H1 (cell line): ENCODE measurements at regions not wholly inside any gene's neighbourhood (a gene's known extent, or its start where the extent isn't known, plus 50 kb on each side); places are given as distances from the start of the nearest gene placed in this dataset.

ENCODE experiments used
- CTCF ChIA-PET: fragments of 300-600 bp; sonication (Branson Sonifier 250); formaldehyde crosslinking; loops from one replicate; lab custom pipeline; 2021; ENCODE audit not compliant: partially characterized antibody; lab: Charles Lee
- POLR2A ChIA-PET: fragments of 300-600 bp; sonication (Branson Sonifier 250); formaldehyde crosslinking; loops from one replicate; lab custom pipeline; 2021; ENCODE audit warnings: inconsistent platforms; ENCODE audit not compliant: partially characterized antibody; lab: Charles Lee
- DNase-seq, 2 experiments: peaks; one replicate each; pipeline versions ENCODE4 v3.0.0 to v3.0.0-alpha.2; 2010 to 2022; ENCODE audit warnings: low spot score in 2 of 2, low read depth in 1 of 2, mixed read lengths in 1 of 2
- FAIRE-seq: peaks from 2 replicates; lab custom pipeline; 2011; peaks lifted over from hg19 to GRCh38; lab: Jason Lieb, UNC
- H2AFZ ChIP-seq: 2 replicates; pipeline ENCODE4 v1.8.1; 2012; ENCODE audit warnings: low read length, inconsistent platforms
- H2AK5ac ChIP-seq: 2 replicates; pipeline ENCODE4 v1.6.1; 2013; ENCODE audit warnings: low read depth, low read length
- H2BK120ac ChIP-seq: replicated peaks from 2 replicates; pipeline ENCODE3; 2013; ENCODE audit warnings: low read depth, low read length, inconsistent platforms
- H2BK12ac ChIP-seq: 2 replicates; pipeline ENCODE4 v1.6.1; 2013; ENCODE audit warnings: low read depth, low read length
- H2BK15ac ChIP-seq: 2 replicates; pipeline ENCODE4 v1.6.1; 2013; ENCODE audit warnings: low read length
- H2BK20ac ChIP-seq: 2 replicates; pipeline ENCODE4 v1.6.1; 2013; ENCODE audit warnings: low read length
- H2BK5ac ChIP-seq: 2 replicates; pipeline ENCODE4 v1.6.1; 2013; ENCODE audit warnings: low read depth, low read length
- H3K14ac ChIP-seq: 2 replicates; pipeline ENCODE4 v1.6.1; 2013; ENCODE audit warnings: inconsistent platforms; ENCODE audit not compliant: insufficient read length
- H3K18ac ChIP-seq: 2 replicates; pipeline ENCODE4 v1.6.1; 2013; ENCODE audit warnings: low read length; ENCODE audit errors: extremely low read depth
- H3K23ac ChIP-seq: 2 replicates; pipeline ENCODE4 v1.6.1; 2013; ENCODE audit warnings: inconsistent platforms; ENCODE audit not compliant: insufficient read length
- H3K23me2 ChIP-seq: 2 replicates; pipeline ENCODE4 v1.6.1; 2013; ENCODE audit warnings: low read depth, low read length
- H3K27ac ChIP-seq: 2 replicates; pipeline ENCODE4 v1.6.1; 2011; ENCODE audit warnings: low read depth, low read length, inconsistent platforms
- H3K27me3 ChIP-seq, 4 experiments: replicated peaks in 1 of 4; 1 replicate in 1 of 4; 2 replicates in 3 of 4; pipeline versions ENCODE4 v1.6.1 to v1.8.1; 2011 to 2013; ENCODE audit warnings: low read length in 3 of 4, mild to moderate bottlenecking in 3 of 4, inconsistent platforms in 2 of 4, mixed read lengths in 2 of 4, moderate library complexity in 1 of 4; ENCODE audit not compliant: control insufficient read depth in 3 of 4, insufficient read depth in 3 of 4; ENCODE audit errors: extremely low read depth in 1 of 4
- H3K36me3 ChIP-seq, 4 experiments: 2 replicates each; pipeline versions ENCODE4 v1.6.1 to v1.8.1; 2011 to 2013; ENCODE audit warnings: mild to moderate bottlenecking in 4 of 4, low read length in 3 of 4, moderate library complexity in 2 of 4, control low read depth in 1 of 4, inconsistent platforms in 1 of 4; ENCODE audit not compliant: insufficient read depth in 4 of 4, control insufficient read depth in 2 of 4
- H3K4ac ChIP-seq: replicated peaks from 2 replicates; pipeline ENCODE3; 2013; ENCODE audit warnings: low read length, low read depth, mixed read lengths, inconsistent platforms; ENCODE audit not compliant: insufficient read length
- H3K4me1 ChIP-seq, 4 experiments: replicated peaks in 1 of 4; 1 replicate in 1 of 4; 2 replicates in 3 of 4; pipeline versions ENCODE4 v1.6.1 to v1.8.1; 2011 to 2013; ENCODE audit warnings: low read length in 3 of 4, inconsistent platforms in 2 of 4, mixed read lengths in 1 of 4; ENCODE audit not compliant: insufficient read depth in 4 of 4, control insufficient read depth in 3 of 4
- H3K4me2 ChIP-seq, 2 experiments: 2 replicates each; pipeline versions ENCODE4 v1.6.1 to v1.8.1; 2011 to 2013; ENCODE audit warnings: low read depth in 2 of 2, low read length in 2 of 2, control low read depth in 1 of 2, inconsistent platforms in 1 of 2, mild to moderate bottlenecking in 1 of 2; ENCODE audit not compliant: insufficient read depth in 1 of 2
- H3K4me3 ChIP-seq, 4 experiments: fragments of 200-600, 300-600 bp in 1 of 4; sonication (generic), shearing (Covaris generic), sonication (Bioruptor Twin) in 1 of 4; 2 replicates each; pipeline versions ENCODE4 v1.5.1 to v1.8.1; 2011 to 2016; ENCODE audit warnings: low read length in 4 of 4, low read depth in 3 of 4, control low read depth in 2 of 4, inconsistent platforms in 2 of 4, mild to moderate bottlenecking in 2 of 4, mixed read lengths in 1 of 4, moderate library complexity in 1 of 4; ENCODE audit not compliant: insufficient read depth in 2 of 4; ENCODE audit errors: extremely low read depth in 1 of 4
- H3K56ac ChIP-seq: replicated peaks from 2 replicates; pipeline ENCODE3; 2013; ENCODE audit warnings: low read depth, mild to moderate bottlenecking, mixed read lengths, low read length, inconsistent platforms; ENCODE audit not compliant: insufficient read length
- H3K79me1 ChIP-seq: 2 replicates; pipeline ENCODE4 v1.6.1; 2013; ENCODE audit warnings: low read depth, low read length, control low read depth
- H3K79me2 ChIP-seq, 2 experiments: 2 replicates each; pipeline versions ENCODE4 v1.6.1 to v1.8.1; 2012 to 2013; ENCODE audit warnings: low read length in 2 of 2, mild to moderate bottlenecking in 2 of 2, inconsistent platforms in 1 of 2; ENCODE audit not compliant: insufficient read depth in 2 of 2, control insufficient read depth in 1 of 2
- H3K9ac ChIP-seq, 4 experiments: replicated peaks in 1 of 4; 1 replicate in 1 of 4; 2 replicates in 3 of 4; pipeline versions ENCODE4 v1.6.1 to v1.8.1; 2011 to 2013; ENCODE audit warnings: low read depth in 3 of 4, low read length in 3 of 4, control low read depth in 2 of 4, mild to moderate bottlenecking in 2 of 4, moderate library complexity in 2 of 4, inconsistent platforms in 1 of 4; ENCODE audit errors: extremely low read depth in 1 of 4
- H3K9me3 ChIP-seq, 2 experiments: 2 replicates each; pipeline versions ENCODE4 v1.6.1 to v1.8.1; 2012 to 2013; ENCODE audit warnings: mild to moderate bottlenecking in 2 of 2, moderate library complexity in 2 of 2, control low read depth in 1 of 2, inconsistent platforms in 1 of 2, low read depth in 1 of 2, low read length in 1 of 2, mixed read lengths in 1 of 2; ENCODE audit not compliant: insufficient read depth in 2 of 2
- H4K20me1 ChIP-seq, 2 experiments: replicated peaks in 1 of 2; 2 replicates each; pipeline versions ENCODE3 to v1.8.1; 2011 to 2013; ENCODE audit warnings: inconsistent platforms in 2 of 2, low read length in 2 of 2, mild to moderate bottlenecking in 1 of 2; ENCODE audit not compliant: insufficient read depth in 2 of 2, control insufficient read depth in 1 of 2
- H4K5ac ChIP-seq: 2 replicates; pipeline ENCODE4 v1.6.1; 2013; ENCODE audit warnings: low read length, low read depth, mixed read lengths, inconsistent platforms; ENCODE audit not compliant: insufficient read length
- H4K8ac ChIP-seq: 2 replicates; pipeline ENCODE4 v1.8.0; 2013; ENCODE audit warnings: mild to moderate bottlenecking, moderate library complexity, low read length, inconsistent platforms; ENCODE audit not compliant: insufficient read depth; ENCODE audit errors: extremely low read depth
- H4K91ac ChIP-seq: replicated peaks from 2 replicates; pipeline ENCODE3; 2013; ENCODE audit warnings: low read length, mixed read lengths, inconsistent platforms; ENCODE audit not compliant: insufficient read length
- CBX5 ChIP-seq: fragments of 300-800, 300-1000 bp; sonication (generic); IDR thresholded peaks from 2 replicates; pipeline ENCODE4 v1.7.1; 2016; ENCODE audit warnings: antibody characterized with exemption, low read length, low read depth
- CHD1 ChIP-seq: IDR thresholded peaks from 2 replicates; pipeline ENCODE4 v1.6.1; 2012; ENCODE audit warnings: low read depth, low read length, improper control_type of control experiment
- KDM4A ChIP-seq: IDR thresholded peaks from one replicate; pipeline ENCODE4 v1.7.1; 2012; ENCODE audit warnings: low read depth, mild to moderate bottlenecking, moderate library complexity, low read length, inconsistent platforms; ENCODE audit not compliant: severe bottlenecking
- NRF1 ChIP-seq: IDR thresholded peaks from 2 replicates; pipeline ENCODE4 v1.6.1; 2011; ENCODE audit warnings: mild to moderate bottlenecking, low read depth, low read length, improper control_type of control experiment
- RAD21 ChIP-seq, 2 experiments: IDR thresholded peaks in 1 of 2; conservative IDR thresholded peaks in 1 of 2; 2 replicates each; pipeline ENCODE4 v1.6.1; 2011; ENCODE audit warnings: low read depth in 2 of 2, low read length in 2 of 2, improper control_type of control experiment in 1 of 2, inconsistent platforms in 1 of 2, mild to moderate bottlenecking in 1 of 2, moderate library complexity in 1 of 2
- WGBS, 2 experiments: shearing (Covaris generic) in 1 of 2; methylation state at CpG; one replicate each; pipeline versions ENCODE4 v1.1.6 to v1.1.7; 2013 to 2015; ENCODE audit warnings: low lambda C conversion rate in 2 of 2, mixed read lengths in 2 of 2, inconsistent platforms in 1 of 2, low coverage in 1 of 2, missing lambda C conversion rate in 1 of 2; ENCODE audit not compliant: insufficient replicate concordance in 2 of 2, insufficient coverage in 1 of 2, insufficient read length in 1 of 2; ENCODE audit errors: extremely low coverage in 1 of 2, missing lambda C conversion rate in 1 of 2; 5-methylcytosine and 5-hydroxymethylcytosine counted together

DNA sequence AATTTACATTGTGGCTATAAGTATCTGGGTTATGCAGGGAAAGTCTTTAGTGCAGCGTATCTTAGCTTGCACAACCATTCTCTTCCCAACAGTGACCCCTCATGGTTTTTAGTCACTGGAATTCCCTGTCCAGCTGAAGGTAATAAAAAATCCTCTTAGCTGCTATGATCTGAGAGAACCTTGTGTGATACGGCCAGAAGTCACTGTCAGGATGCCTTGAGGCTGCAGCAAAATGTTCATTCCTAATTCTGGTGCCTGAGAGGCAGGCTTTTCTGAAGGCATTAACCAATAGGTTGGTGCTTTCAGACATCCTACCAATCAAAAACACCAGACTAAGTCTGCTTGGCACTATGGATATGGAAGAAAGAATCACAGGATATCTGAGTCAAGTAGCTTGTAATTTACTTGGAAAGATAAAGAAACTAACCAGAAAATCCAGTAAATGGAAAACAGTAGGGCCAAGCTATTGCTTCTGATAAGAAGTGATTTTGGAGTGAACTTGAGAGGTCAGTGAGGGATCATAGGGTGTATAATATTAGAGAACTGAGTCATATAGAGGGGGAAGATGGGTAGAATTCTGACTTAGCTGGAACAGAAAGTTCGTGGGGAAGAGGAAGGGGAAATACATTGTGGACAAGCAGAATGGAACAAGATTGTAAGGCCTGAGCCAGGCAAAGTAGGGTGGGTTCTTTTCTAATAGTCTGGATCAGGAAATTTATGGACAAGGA lies 89.0 kb upstream of the SLC14A2 start:
- no peaks in the 10 kb centered on the region for H3K36me3 ChIP-seq
- no peak overlapping the region for H4K5ac ChIP-seq
- DNase-seq, result no peak
- no peak overlapping the region for H3K4ac ChIP-seq
- no peak overlapping the region for H2BK15ac ChIP-seq
- H3K27me3 ChIP-seq, result no peaks in the 10 kb centered on the region
- no peak overlapping the region for H2BK120ac ChIP-seq
- H3K14ac ChIP-seq, result no peak overlapping the region
- no peaks in the 10 kb centered on the region for H4K20me1 ChIP-seq
- no peaks in the 10 kb centered on the region for H3K79me2 ChIP-seq
- no peak overlapping the region for H3K27ac ChIP-seq
- H2AK5ac ChIP-seq, result no peak overlapping the region
- H2AFZ ChIP-seq, result no peak overlapping the region
- ChIA-PET POLR2A (no interaction called here), CTCF (interaction anchor here (0.8 to 1.3 kb wide), 3 partner anchors 13 to 251 kb away, joined by 3 to 6 read pairs (median 3); no protein-coding TSS in a partner anchor)
- 82% methylated on average over 3 of the region's 3 CpGs; no CpG with 5 or more reads in 1 of the 2 experiments for WGBS, 2 experiments
- H2BK5ac ChIP-seq, result no peak overlapping the region
- H3K23ac ChIP-seq, result no peak overlapping the region
- H3K4me1 ChIP-seq, result no peaks in the 10 kb centered on the region
- no peak overlapping the region for H2BK20ac ChIP-seq
- TF ChIP-seq KDM4A, result no peak
- no peak for TF ChIP-seq CHD1
- no peak for TF ChIP-seq NRF1
- TF ChIP-seq CBX5, result no peak
- peak; percentile 19 to 44; a peak in 1 of 4 replicates for TF ChIP-seq RAD21 (IDR thresholded peaks at IDR 0.05 in 1 of 2, conservative IDR thresholded peaks at IDR 0.05 in 1 of 2; ENCODE audit: low read depth in 2 of 2, low read length in 2 of 2)
- H4K91ac ChIP-seq, result no peak overlapping the region
- no peak overlapping the region for H3K4me3 ChIP-seq
- H3K79me1 ChIP-seq, result no peaks in the 10 kb centered on the region
- H3K9ac ChIP-seq, result no peak overlapping the region
- H3K56ac ChIP-seq, result no peak overlapping the region
- no peak overlapping the region for H2BK12ac ChIP-seq
- no peaks in the 10 kb centered on the region for H3K23me2 ChIP-seq
- no peak overlapping the region for H4K8ac ChIP-seq
- no peak overlapping the region for H3K4me2 ChIP-seq
- no peak overlapping the region for H3K18ac ChIP-seq
- no peaks in the 10 kb centered on the region for H3K9me3 ChIP-seq
- FAIRE-seq, result no peak
